DOHH2 (cell line): ENCODE measurements at regions not wholly inside any gene's neighbourhood (a gene's known extent, or its start where the extent isn't known, plus 50 kb on each side); places are given as distances from the start of the nearest gene placed in this dataset.

ENCODE experiments used
- CTCF ChIP-seq: fragments of 200-600 bp; sonication (generic); IDR thresholded peaks from one replicate; pipeline ENCODE4 v1.5.1; 2014; ENCODE audit warnings: antibody characterized with exemption, mild to moderate bottlenecking, low read depth, low read length; ENCODE audit not compliant: poor library complexity, severe bottlenecking
- EZH2phosphoT487 ChIP-seq: fragments of 200-600 bp; sonication (generic); IDR thresholded peaks from 2 replicates; pipeline ENCODE4 v1.6.1; 2017; ENCODE audit warnings: borderline replicate concordance, mild to moderate bottlenecking, antibody characterized with exemption, low read length, moderate library complexity, mixed read lengths

- TF ChIP-seq CTCF (no peak), EZH2phosphoT487 (no peak)
These were observed 199.2 kb upstream of the KIAA1217 start for GRCh38 chr10:24009736-24010135.
